K562 (cell line): ENCODE measurements at regions not wholly inside any gene's neighbourhood (a gene's known extent, or its start where the extent isn't known, plus 50 kb on each side); places are given as distances from the start of the nearest gene placed in this dataset.

Experiments used
- ATAC-seq: fragments of 200-7000 bp; cut with Tn5 transposase; 3 replicates; pipeline ENCODE4 v1.9.1; 2020; ENCODE audit warnings: moderate library complexity
- BruUV-seq: library from RNA; stranded (reverse); fragments of 400-500 nt; replicated peaks from 2 replicates; lab custom pipeline; 2021; lab: Mats Ljungman, UMichigan
- CTCF ChIA-PET: fragments of 300-600 bp; formaldehyde crosslinking; extraction: SDS; loops from one replicate; lab custom pipeline; 2021; ENCODE audit warnings: low intra/inter-chr PET ratio; lab: Yijun Ruan, JAX
- POLR2A ChIA-PET: fragments of 300-600, 350-650 bp; sonication (Branson Sonifier 250); formaldehyde crosslinking; extraction: SDS; loops from one replicate; lab custom pipeline; 2021; ENCODE audit warnings: antibody characterized with exemption, inconsistent platforms; lab: Yijun Ruan, JAX
- DNase-seq, 4 experiments: peaks; one replicate each; pipeline versions ENCODE4 v3.0.0 to v3.0.0-alpha.2; 2011 to 2018; ENCODE audit warnings: low spot score in 3 of 4, mixed read lengths in 3 of 4; ENCODE audit errors: extremely low read depth in 1 of 4
- FAIRE-seq: peaks from 2 replicates; lab custom pipeline; 2011; peaks lifted over from hg19 to GRCh38; lab: Jason Lieb, UNC
- H2AFZ ChIP-seq: 2 replicates; pipeline ENCODE4 v1.6.0; 2011; ENCODE audit warnings: low read depth, low read length, control low read depth, inconsistent platforms
- H3K27ac ChIP-seq: fragments of 200-600 bp; 3 replicates; pipeline ENCODE4 v1.8.0; 2011; ENCODE audit warnings: low read depth, mild to moderate bottlenecking, control low read depth, inconsistent platforms, low read length, moderate library complexity, mixed read lengths; ENCODE audit errors: extremely low read depth
- H3K27me3 ChIP-seq, 2 experiments: fragments of 300-600 bp in 1 of 2; 2 replicates in 1 of 2; 3 replicates in 1 of 2; pipeline versions ENCODE4 v1.6.0 to v1.8.0; 2011; ENCODE audit warnings: inconsistent platforms in 2 of 2, low read length in 2 of 2, mild to moderate bottlenecking in 1 of 2, mixed read lengths in 1 of 2, moderate library complexity in 1 of 2; ENCODE audit not compliant: control insufficient read depth in 2 of 2, insufficient read depth in 2 of 2
- H3K36me3 ChIP-seq: fragments of 300-600 bp; 3 replicates; pipeline ENCODE4 v1.8.0; 2011; ENCODE audit warnings: mild to moderate bottlenecking, low read length, inconsistent platforms; ENCODE audit not compliant: control insufficient read depth, insufficient read depth
- H3K4me1 ChIP-seq, 2 experiments: fragments of 200-600 bp in 1 of 2; replicated peaks in 1 of 2; 2 replicates in 1 of 2; 3 replicates in 1 of 2; pipeline versions ENCODE4 v1.5.1 to v1.8.0; 2011; ENCODE audit warnings: inconsistent platforms in 2 of 2, low read length in 2 of 2, mild to moderate bottlenecking in 1 of 2, mixed read lengths in 1 of 2, moderate library complexity in 1 of 2; ENCODE audit not compliant: control insufficient read depth in 2 of 2, insufficient read depth in 2 of 2
- H3K4me2 ChIP-seq: 2 replicates; pipeline ENCODE4 v1.6.1; 2011; ENCODE audit warnings: low read length, control low read depth, inconsistent platforms, mixed read lengths; ENCODE audit not compliant: insufficient read depth
- H3K4me3 ChIP-seq: fragments of 200-600 bp; sonication (generic), shearing (Covaris generic); 2 replicates; pipeline ENCODE4 v1.5.1; 2016; ENCODE audit warnings: control low read depth, inconsistent platforms
- H3K79me2 ChIP-seq: fragments of 200-600 bp; 3 replicates; pipeline ENCODE4 v1.8.0; 2011; ENCODE audit warnings: low read length, inconsistent platforms; ENCODE audit not compliant: control insufficient read depth, insufficient read depth
- H3K9ac ChIP-seq, 2 experiments: 2 replicates each; pipeline versions ENCODE4 v1.6.0 to v1.6.1; 2011; ENCODE audit warnings: low read depth in 2 of 2, low read length in 2 of 2, control low read depth in 1 of 2, inconsistent platforms in 1 of 2, mild to moderate bottlenecking in 1 of 2, mixed read lengths in 1 of 2; ENCODE audit not compliant: insufficient read depth in 1 of 2
- H3K9me1 ChIP-seq: one replicate; pipeline ENCODE4 v1.6.0; 2011; ENCODE audit warnings: inconsistent platforms, mild to moderate bottlenecking, low read length, moderate library complexity; ENCODE audit not compliant: control insufficient read depth, insufficient read depth
- H3K9me3 ChIP-seq: replicated peaks from 2 replicates; pipeline ENCODE4 v1.5.1; 2011; ENCODE audit warnings: low read depth, low read length, inconsistent platforms; ENCODE audit not compliant: control insufficient read depth, insufficient read depth
- H4K20me1 ChIP-seq: replicated peaks from 2 replicates; pipeline ENCODE4 v1.6.1; 2011; ENCODE audit warnings: low read length, inconsistent platforms, mixed read lengths; ENCODE audit not compliant: control insufficient read depth, insufficient read depth
- ARID1B ChIP-seq: fragments of 450-650 bp; IDR thresholded peaks from 2 replicates; pipeline ENCODE4 v1.6.1; 2016; ENCODE audit warnings: antibody characterized with exemption, mild to moderate bottlenecking, inconsistent platforms
- ELK3 ChIP-seq: fragments of 450-650 bp; formaldehyde crosslinking; IDR thresholded peaks from 2 replicates; pipeline ENCODE4 v1.4.0; 2020; ENCODE audit warnings: mild to moderate bottlenecking
- HDAC8 ChIP-seq: fragments of 450-650 bp; IDR thresholded peaks from 2 replicates; pipeline ENCODE4 v1.6.1; 2016; ENCODE audit warnings: mild to moderate bottlenecking, missing genetic modification characterization, moderate library complexity, missing compliant biosample characterization
- KLF16 ChIP-seq: IDR thresholded peaks from 2 replicates; pipeline ENCODE4 v1.6.1; 2016; ENCODE audit warnings: antibody characterized with exemption
- MLX ChIP-seq, 2 experiments: fragments of 450-650 bp in 1 of 2; sonication (generic) in 1 of 2; formaldehyde crosslinking; conservative IDR thresholded peaks; 2 replicates each; pipeline versions ENCODE4 v1.4.0 to v1.8.1; 2020 to 2022; ENCODE audit warnings: mild to moderate bottlenecking in 1 of 2, missing genetic modification reagents in 1 of 2
- MXI1 ChIP-seq: IDR thresholded peaks from 2 replicates; pipeline ENCODE4 v1.6.1; 2011; ENCODE audit warnings: low read depth, mild to moderate bottlenecking, improper control_type of control experiment, low read length
- NBN ChIP-seq: fragments of 450-650 bp; IDR thresholded peaks from 2 replicates; pipeline ENCODE4 v1.6.1; 2016; ENCODE audit warnings: low read depth, mild to moderate bottlenecking
- NFE2L1 ChIP-seq: fragments of 450-650 bp; IDR thresholded peaks from 2 replicates; pipeline ENCODE4 v1.6.1; 2016; ENCODE audit warnings: missing genetic modification characterization, low read depth, mild to moderate bottlenecking, missing compliant biosample characterization, moderate library complexity, borderline replicate concordance
- RBM14 ChIP-seq: fragments of 200-400 bp; formaldehyde crosslinking; IDR thresholded peaks from 2 replicates; pipeline ENCODE4 v1.6.1; 2018; ENCODE audit warnings: low read depth, mild to moderate bottlenecking, low read length, moderate library complexity, borderline replicate concordance; ENCODE audit not compliant: insufficient read depth
- SNIP1 ChIP-seq: fragments of 450-650 bp; IDR thresholded peaks from 2 replicates; pipeline ENCODE4 v1.7.1; 2017; ENCODE audit warnings: low read depth, mild to moderate bottlenecking
- SREBF2 ChIP-seq: sonication (generic); formaldehyde crosslinking; IDR thresholded peaks from 2 replicates; pipeline ENCODE4 v1.4.0; 2020; ENCODE audit warnings: mild to moderate bottlenecking, missing genetic modification reagents
- THRA ChIP-seq: fragments of 450-650 bp; IDR thresholded peaks from 2 replicates; pipeline ENCODE4 v1.6.1; 2017; ENCODE audit warnings: mild to moderate bottlenecking, moderate library complexity
- ZBTB33 ChIP-seq: sonication (generic); formaldehyde crosslinking; IDR thresholded peaks from 2 replicates; pipeline ENCODE4 v1.8.1; 2023; ENCODE audit warnings: mild to moderate bottlenecking, missing genetic modification reagents
- ZBTB8A ChIP-seq: fragments of 450-650 bp; IDR thresholded peaks from 2 replicates; pipeline ENCODE4 v1.6.1; 2018; ENCODE audit warnings: mild to moderate bottlenecking, moderate library complexity; ENCODE audit not compliant: partially characterized antibody
- ZNF140 ChIP-seq: fragments of 250-450 bp; sonication (Bioruptor Pico); IDR thresholded peaks from 2 replicates; pipeline ENCODE4 v1.8.0; 2021; ENCODE audit warnings: moderate library complexity, mild to moderate bottlenecking, inconsistent platforms
- ZNF280B ChIP-seq: fragments of 250-450 bp; sonication (Bioruptor Pico); IDR thresholded peaks from 2 replicates; pipeline ENCODE4 v1.5.1; 2021; ENCODE audit warnings: mild to moderate bottlenecking
- ZNF431 ChIP-seq: sonication (generic); formaldehyde crosslinking; IDR thresholded peaks from 2 replicates; pipeline ENCODE4 v1.8.0; 2022; ENCODE audit warnings: mild to moderate bottlenecking, missing genetic modification reagents
- ZNF695 ChIP-seq: fragments of 450-650 bp; formaldehyde crosslinking; IDR thresholded peaks from 2 replicates; pipeline ENCODE4 v1.4.0; 2020; ENCODE audit warnings: mild to moderate bottlenecking, moderate library complexity
- WGBS: fragments of 100-300 bp; shearing (Covaris generic); methylation state at CpG from one replicate; pipeline ENCODE4 v1.1.6; 2016; ENCODE audit warnings: low coverage, mixed read lengths; ENCODE audit not compliant: insufficient coverage; ENCODE audit errors: missing lambda C conversion rate; 5-methylcytosine and 5-hydroxymethylcytosine counted together
- in situ Hi-C: fragments of 300-500 bp; cut with MboI; formaldehyde crosslinking; loops from 4 replicates; pipeline ENCODE4 v1.15.0; 2018; ENCODE audit warnings: inconsistent platforms, mixed read lengths
- intact Hi-C: fragments of 100-400 bp; cut with micrococcal nuclease; formaldehyde crosslinking; loops from 2 replicates; pipeline ENCODE4 v1.14.2; 2022

GRCh38 chr13:58964048-58964447, 1199.7 kb downstream of the DIAPH3 start:
- DNase-seq (no peak), FAIRE-seq (no peak), ATAC-seq (no peak)
- Histone ChIP-seq H3K9me1 (no peaks in the 10 kb centered on the region), H3K4me2 (no peak overlapping the region), H3K27ac (no peak overlapping the region), H3K79me2 (no peaks in the 10 kb centered on the region), H3K9ac (no peak overlapping the region), H2AFZ (no peak overlapping the region), H3K9me3 (no peaks in the 10 kb centered on the region), H3K4me3 (no peak overlapping the region), H3K36me3 (no peaks in the 10 kb centered on the region), H4K20me1 (no peaks in the 10 kb centered on the region), H3K27me3 (no peaks in the 10 kb centered on the region), H3K4me1 (no peaks in the 10 kb centered on the region)
- POLR2A ChIA-PET = no interaction called here
- intact Hi-C loops = no loop called here
- WGBS = 0% methylated on average over 3 of the region's 3 CpGs
- BruUV-seq = no TSS peak
- CTCF ChIA-PET = no interaction called here
- in situ Hi-C loops = no loop called here
- no peak for TF ChIP-seq ZNF280B (CRISPR knock-in tag)
- TF ChIP-seq THRA = no peak
- no peak for TF ChIP-seq SREBF2
- TF ChIP-seq ARID1B = no peak
- TF ChIP-seq NBN = no peak
- no peak for TF ChIP-seq MLX (CRISPR knock-in tag; conservative IDR thresholded peaks at IDR 0.05)
- no peak for TF ChIP-seq HDAC8 (tag)
- no peak for TF ChIP-seq NFE2L1 (tag)
- TF ChIP-seq ZNF695 (CRISPR knock-in tag) = no peak
- no peak for TF ChIP-seq ZNF140 (CRISPR knock-in tag)
- TF ChIP-seq ZBTB33 = no peak
- TF ChIP-seq SNIP1 = no peak
- no peak for TF ChIP-seq ZBTB8A
- no peak for TF ChIP-seq RBM14
- TF ChIP-seq ELK3 (CRISPR knock-in tag) = no peak
- no peak for TF ChIP-seq KLF16
- no peak for TF ChIP-seq MXI1
- no peak for TF ChIP-seq ZNF431 (CRISPR knock-in tag)
